HEK293T (cell line): ENCODE measurements at regions not wholly inside any gene's neighbourhood (a gene's known extent, or its start where the extent isn't known, plus 50 kb on each side); places are given as distances from the start of the nearest gene placed in this dataset.

Experiments
- ARNT ChIP-seq: fragments of 450-650 bp; IDR thresholded peaks from 2 replicates; pipeline ENCODE4 v1.6.1; 2017; ENCODE audit warnings: mild to moderate bottlenecking
- BHLHE40 ChIP-seq: fragments of 450-650 bp; IDR thresholded peaks from 2 replicates; pipeline ENCODE4 v1.6.1; 2016; ENCODE audit warnings: mild to moderate bottlenecking, moderate library complexity, borderline replicate concordance
- CTBP1 ChIP-seq: fragments of 450-650 bp; IDR thresholded peaks from 2 replicates; pipeline ENCODE4 v1.6.1; 2016; ENCODE audit warnings: borderline replicate concordance
- ELF4 ChIP-seq: fragments of 450-650 bp; IDR thresholded peaks from 2 replicates; pipeline ENCODE4 v1.6.1; 2017; ENCODE audit warnings: antibody characterized with exemption
- FOXA1 ChIP-seq: fragments of 450-650 bp; IDR thresholded peaks from 2 replicates; pipeline ENCODE4 v1.6.1; 2016; ENCODE audit warnings: mild to moderate bottlenecking
- FOXM1 ChIP-seq: fragments of 450-650 bp; IDR thresholded peaks from 2 replicates; pipeline ENCODE4 v1.6.1; 2017; ENCODE audit warnings: mild to moderate bottlenecking, borderline replicate concordance
- HDGF ChIP-seq: fragments of 450-650 bp; IDR thresholded peaks from 2 replicates; pipeline ENCODE4 v1.6.1; 2017; ENCODE audit warnings: antibody characterized with exemption, borderline replicate concordance
- L3MBTL2 ChIP-seq: fragments of 450-650 bp; conservative IDR thresholded peaks from 2 replicates; pipeline ENCODE4 v1.6.1; 2016; ENCODE audit warnings: mild to moderate bottlenecking
- NFRKB ChIP-seq: fragments of 450-650 bp; IDR thresholded peaks from 2 replicates; pipeline ENCODE4 v1.6.1; 2016; ENCODE audit warnings: mild to moderate bottlenecking, moderate library complexity
- PKNOX1 ChIP-seq: fragments of 450-650 bp; IDR thresholded peaks from 2 replicates; pipeline ENCODE4 v1.6.1; 2016
- SP1 ChIP-seq: fragments of 450-650 bp; IDR thresholded peaks from 2 replicates; pipeline ENCODE4 v1.6.1; 2017
- SUZ12 ChIP-seq: fragments of 450-650 bp; IDR thresholded peaks from 2 replicates; pipeline ENCODE4 v1.6.1; 2016; ENCODE audit warnings: mild to moderate bottlenecking
- TARDBP ChIP-seq: fragments of 450-650 bp; IDR thresholded peaks from 2 replicates; pipeline ENCODE4 v1.6.1; 2016
- ZNF384 ChIP-seq: fragments of 450-650 bp; IDR thresholded peaks from 2 replicates; pipeline ENCODE4 v1.6.1; 2016

- TF ChIP-seq HDGF, result no peak
- no peak for TF ChIP-seq NFRKB
- no peak for TF ChIP-seq FOXM1
- TF ChIP-seq ZNF384, result no peak
- TF ChIP-seq SP1, result no peak
- no peak for TF ChIP-seq L3MBTL2
- TF ChIP-seq FOXA1, result no peak
- TF ChIP-seq BHLHE40, result no peak
- TF ChIP-seq PKNOX1, result no peak
- no peak for TF ChIP-seq ELF4
- no peak for TF ChIP-seq CTBP1
- no peak for TF ChIP-seq TARDBP
- TF ChIP-seq ARNT, result no peak
- no peak for TF ChIP-seq SUZ12
Measured at GRCh38 chr4:12500409-12500808, 983.7 kb downstream of the RAB28 start.
